ENCODE measurements at regions not wholly inside any gene's neighbourhood (a gene's known extent, or its start where the extent isn't known, plus 50 kb on each side); places are given as distances from the start of the nearest gene placed in this dataset.

GRCh38 chr1:190540366-190540765 is 62.7 kb upstream of the BRINP3 start:
- DNase-seq (ENCODE audit: low read depth): no peak

- DNase-seq (ENCODE audit: low read depth): no peak
Observed at GRCh38 chr1:190551638-190552037, 74.0 kb upstream of the BRINP3 start.

GRCh38 chr1:190560161-190560681 is 82.6 kb upstream of the BRINP3 start:
- DNase-seq (ENCODE audit: low read depth): no peak

GRCh38 chr1:190563230-190563629 is 85.6 kb upstream of the BRINP3 start:
- DNase-seq (ENCODE audit: low read depth): no peak

GRCh38 chr1:190564117-190564516 is 86.5 kb upstream of the BRINP3 start:
- no peak for DNase-seq (ENCODE audit: low read depth)

GRCh38 chr1:190578017-190578416 is 100.4 kb upstream of the BRINP3 start:
- peak; percentile 51 for DNase-seq (ENCODE audit: low read depth)

GRCh38 chr1:190578526-190578925 is 100.9 kb upstream of the BRINP3 start:
- DNase-seq (ENCODE audit: low read depth): no peak

GRCh38 chr1:190579552-190580193 is 102.0 kb upstream of the BRINP3 start:
- no peak for DNase-seq (ENCODE audit: low read depth)

- DNase-seq (ENCODE audit: low read depth): no peak
Observed at GRCh38 chr1:190583862-190584261, 106.2 kb upstream of the BRINP3 start.

GRCh38 chr1:190588424-190588823 is 110.8 kb upstream of the BRINP3 start:
- DNase-seq (ENCODE audit: low read depth): no peak

- no peak for DNase-seq (ENCODE audit: low read depth)
Observed at GRCh38 chr1:190595438-190595837, 117.8 kb upstream of the BRINP3 start.

GRCh38 chr1:190597294-190597693 is 119.6 kb upstream of the BRINP3 start:
- no peak for DNase-seq (ENCODE audit: low read depth)

- DNase-seq (ENCODE audit: low read depth): no peak
Observed at GRCh38 chr1:190599670-190600069, 122.0 kb upstream of the BRINP3 start.

- DNase-seq (ENCODE audit: low read depth): no peak
Observed at GRCh38 chr1:190602325-190602724, 124.7 kb upstream of the BRINP3 start.

- no peak for DNase-seq (ENCODE audit: low read depth)
Observed at GRCh38 chr1:190608282-190608681, 130.6 kb upstream of the BRINP3 start.

- DNase-seq (ENCODE audit: low read depth): no peak
Observed at GRCh38 chr1:190615818-190616217, 138.2 kb upstream of the BRINP3 start.

- no peak for DNase-seq (ENCODE audit: low read depth)
Observed at GRCh38 chr1:190616235-190616634, 138.6 kb upstream of the BRINP3 start.

- no peak for DNase-seq (ENCODE audit: low read depth)
Observed at GRCh38 chr1:190619724-190620123, 142.1 kb upstream of the BRINP3 start.

- DNase-seq (ENCODE audit: low read depth): no peak
Observed at GRCh38 chr1:190633488-190633887, 155.8 kb upstream of the BRINP3 start.

GRCh38 chr1:190634134-190634533 is 156.5 kb upstream of the BRINP3 start:
- no peak for DNase-seq (ENCODE audit: low read depth)

- DNase-seq (ENCODE audit: low read depth): no peak
Observed at GRCh38 chr1:190649553-190649952, 171.9 kb upstream of the BRINP3 start.

GRCh38 chr1:190658907-190659306 is 181.2 kb upstream of the BRINP3 start:
- DNase-seq (ENCODE audit: low read depth): no peak

- DNase-seq (ENCODE audit: low read depth): no peak
Observed at GRCh38 chr1:190663962-190664361, 186.3 kb upstream of the BRINP3 start.

- DNase-seq (ENCODE audit: low read depth): no peak
Observed at GRCh38 chr1:190665045-190665444, 187.4 kb upstream of the BRINP3 start.

All from RPMI7951 (cell line).